Keratinocyte (primary cell): ENCODE measurements at regions not wholly inside any gene's neighbourhood (a gene's known extent, or its start where the extent isn't known, plus 50 kb on each side); places are given as distances from the start of the nearest gene placed in this dataset.

Experiments
- DNase-seq: peaks from one replicate; pipeline ENCODE4 v3.0.0-alpha.2; 2011; ENCODE audit warnings: low read depth, missing footprints, low spot score
- FAIRE-seq: peaks from 2 replicates; lab custom pipeline; 2011; peaks lifted over from hg19 to GRCh38; lab: Jason Lieb, UNC
- H2AFZ ChIP-seq: 2 replicates; pipeline ENCODE4 v1.6.0; 2012; ENCODE audit warnings: low read length, control low read depth, inconsistent platforms; ENCODE audit not compliant: control insufficient read depth
- H3K27ac ChIP-seq: 2 replicates; pipeline ENCODE4 v1.5.1; 2011; ENCODE audit warnings: low read length; ENCODE audit not compliant: control insufficient read depth, insufficient read depth
- H3K27me3 ChIP-seq: 3 replicates; pipeline ENCODE4 v1.6.0; 2011; ENCODE audit warnings: low read length; ENCODE audit not compliant: control insufficient read depth, insufficient read depth; ENCODE audit errors: extremely low read depth
- H3K36me3 ChIP-seq, 2 experiments: 2 replicates in 1 of 2; 3 replicates in 1 of 2; pipeline ENCODE4 v1.5.1; 2011; ENCODE audit warnings: low read length in 2 of 2, mild to moderate bottlenecking in 1 of 2; ENCODE audit not compliant: control insufficient read depth in 2 of 2, insufficient read depth in 2 of 2; ENCODE audit errors: extremely low read depth in 1 of 2
- H3K4me1 ChIP-seq: 3 replicates; pipeline ENCODE4 v1.5.1; 2011; ENCODE audit warnings: low read length; ENCODE audit not compliant: control insufficient read depth, insufficient read depth; ENCODE audit errors: extremely low read depth
- H3K4me2 ChIP-seq: 3 replicates; pipeline ENCODE4 v1.6.0; 2011; ENCODE audit warnings: low read depth, low read length; ENCODE audit not compliant: control insufficient read depth, insufficient read depth; ENCODE audit errors: extremely low read depth
- H3K4me3 ChIP-seq, 3 experiments: fragments of 200-600 bp in 1 of 3; sonication (generic) in 1 of 3; 2 replicates in 2 of 3; 3 replicates in 1 of 3; pipeline ENCODE4 v1.5.1; 2011 to 2016; ENCODE audit warnings: low read length in 3 of 3, mild to moderate bottlenecking in 3 of 3, control low read depth in 2 of 3, inconsistent platforms in 1 of 3, low read depth in 1 of 3, mixed read lengths in 1 of 3, mixed run types in 1 of 3, moderate library complexity in 1 of 3; ENCODE audit not compliant: control insufficient read depth in 2 of 3, insufficient read depth in 2 of 3; ENCODE audit errors: extremely low read depth in 1 of 3
- H3K79me2 ChIP-seq: 2 replicates; pipeline ENCODE4 v1.6.0; 2012; ENCODE audit warnings: low read length; ENCODE audit not compliant: control insufficient read depth, insufficient read depth
- H3K9ac ChIP-seq: 3 replicates; pipeline ENCODE4 v1.6.0; 2011; ENCODE audit warnings: low read length; ENCODE audit not compliant: control insufficient read depth, insufficient read depth; ENCODE audit errors: extremely low read depth
- H3K9me1 ChIP-seq: 3 replicates; pipeline ENCODE4 v1.6.0; 2011; ENCODE audit warnings: low read length; ENCODE audit not compliant: control insufficient read depth, insufficient read depth; ENCODE audit errors: extremely low read depth
- H3K9me3 ChIP-seq: 2 replicates; pipeline ENCODE4 v1.5.1; 2012; ENCODE audit warnings: low read depth, low read length; ENCODE audit not compliant: control insufficient read depth
- H4K20me1 ChIP-seq: 3 replicates; pipeline ENCODE4 v1.6.0; 2011; ENCODE audit warnings: low read length; ENCODE audit not compliant: control insufficient read depth, insufficient read depth; ENCODE audit errors: extremely low read depth
- CTCF ChIP-seq, 3 experiments: IDR thresholded peaks in 1 of 3; conservative IDR thresholded peaks in 1 of 3; optimal IDR thresholded peaks in 1 of 3; 2 replicates in 2 of 3; 3 replicates in 1 of 3; pipeline versions ENCODE3 to v1.5.1; 2011; ENCODE audit warnings: low read length in 3 of 3, mild to moderate bottlenecking in 3 of 3, moderate library complexity in 2 of 3, control low read depth in 1 of 3, inconsistent platforms in 1 of 3; ENCODE audit not compliant: insufficient read depth in 2 of 3; ENCODE audit errors: extremely low read depth in 1 of 3
- EZH2 ChIP-seq: IDR thresholded peaks from one replicate; pipeline ENCODE4 v1.6.1; 2012; ENCODE audit warnings: inconsistent platforms, mild to moderate bottlenecking, low read length, moderate library complexity
- dilution Hi-C: fragments of 300-500 bp; cut with MboI; formaldehyde crosslinking; loops from one replicate; pipeline ENCODE4 v1.7.0; 2020; ENCODE audit warnings: low sequenced_read_pairs; ENCODE audit not compliant: extremely low pct_ligation_motif_present

GRCh38 chr5:120927950-120928530, 463.9 kb downstream of the PRR16 start:
- dilution Hi-C loops = no loop called here
- Histone ChIP-seq H4K20me1 (no peaks in the 10 kb centered on the region), H3K9me1 (no peaks in the 10 kb centered on the region), H3K79me2 (no peaks in the 10 kb centered on the region), H3K4me1 (no peaks in the 10 kb centered on the region), H3K27me3 (no peaks in the 10 kb centered on the region), H3K4me2 (no peak overlapping the region), H3K9me3 (no peaks in the 10 kb centered on the region), H3K4me3 (no peak overlapping the region), H3K27ac (no peak overlapping the region), H3K9ac (no peak overlapping the region), H2AFZ (no peak overlapping the region), H3K36me3 (no peaks in the 10 kb centered on the region)
- DNase-seq (no peak), FAIRE-seq (no peak)
- TF ChIP-seq EZH2 = no peak
- TF ChIP-seq CTCF (optimal IDR thresholded peaks at IDR 0.05 in 1 of 3, IDR thresholded peaks at IDR 0.05 in 1 of 3, conservative IDR thresholded peaks at IDR 0.05 in 1 of 3; ENCODE audit: extremely low read depth in 1 of 3, insufficient read depth in 2 of 3, low read length in 3 of 3) = no peak

GRCh38 chr5:120932480-120932879, 468.4 kb downstream of the PRR16 start:
- Histone ChIP-seq H3K4me3 (no peak overlapping the region), H3K27ac (no peak overlapping the region), H3K4me1 (no peaks in the 10 kb centered on the region), H3K4me2 (no peak overlapping the region), H3K36me3 (no peaks in the 10 kb centered on the region), H4K20me1 (no peaks in the 10 kb centered on the region), H3K79me2 (no peaks in the 10 kb centered on the region), H3K9me3 (no peaks in the 10 kb centered on the region), H3K9me1 (no peaks in the 10 kb centered on the region), H3K9ac (no peak overlapping the region), H2AFZ (no peak overlapping the region), H3K27me3 (no peaks in the 10 kb centered on the region)
- TF ChIP-seq CTCF (optimal IDR thresholded peaks at IDR 0.05 in 1 of 3, IDR thresholded peaks at IDR 0.05 in 1 of 3, conservative IDR thresholded peaks at IDR 0.05 in 1 of 3; ENCODE audit: extremely low read depth in 1 of 3, insufficient read depth in 2 of 3, low read length in 3 of 3) (no peak), EZH2 (no peak)
- FAIRE-seq (no peak), DNase-seq (no peak)
- dilution Hi-C loops = no loop called here
